ENCODE measurements at regions not wholly inside any gene's neighbourhood (a gene's known extent, or its start where the extent isn't known, plus 50 kb on each side); places are given as distances from the start of the nearest gene placed in this dataset.

DNA sequence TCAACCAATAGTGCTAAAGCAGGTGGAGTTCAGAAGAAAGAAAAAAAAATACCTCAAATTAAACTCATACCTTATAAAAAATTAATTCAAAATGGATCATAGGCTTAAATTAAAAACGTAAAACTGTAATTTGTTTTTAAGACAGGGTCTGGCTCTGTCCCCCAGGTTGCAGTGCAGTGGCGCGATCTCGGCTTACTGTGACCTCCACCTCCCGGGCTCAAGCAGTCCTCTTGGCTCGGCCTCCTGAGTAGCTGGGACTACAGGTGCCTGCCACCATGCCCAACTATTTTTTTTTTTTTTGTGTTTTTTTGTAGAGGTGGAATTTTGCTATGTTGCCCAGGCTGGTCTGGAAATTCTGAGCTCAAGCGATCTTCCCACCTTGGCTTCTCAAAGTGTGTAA is 111.6 kb downstream of the HDGFL1 start (continued):
- TF ChIP-seq SREBF2 (IDR thresholded peaks at IDR 0.05) (no peak), CHD2 (IDR thresholded peaks at IDR 0.05; ENCODE audit: low read length, partially characterized antibody) (no peak), MAFK (IDR thresholded peaks at IDR 0.05; ENCODE audit: partially characterized antibody) (no peak), HOXB13 (CRISPR knock-in tag; IDR thresholded peaks at IDR 0.05; ENCODE audit: low read depth) (no peak), TP53 (CRISPR knock-in tag; IDR thresholded peaks at IDR 0.05) (no peak)
- TF ChIP-seq, protein P1, sequence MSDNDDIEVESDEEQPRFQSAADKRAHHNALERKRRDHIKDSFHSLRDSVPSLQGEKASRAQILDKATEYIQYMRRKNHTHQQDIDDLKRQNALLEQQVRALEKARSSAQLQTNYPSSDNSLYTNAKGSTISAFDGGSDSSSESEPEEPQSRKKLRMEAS (IDR thresholded peaks at IDR 0.05), result no peak
- TF ChIP-seq, protein P2, sequence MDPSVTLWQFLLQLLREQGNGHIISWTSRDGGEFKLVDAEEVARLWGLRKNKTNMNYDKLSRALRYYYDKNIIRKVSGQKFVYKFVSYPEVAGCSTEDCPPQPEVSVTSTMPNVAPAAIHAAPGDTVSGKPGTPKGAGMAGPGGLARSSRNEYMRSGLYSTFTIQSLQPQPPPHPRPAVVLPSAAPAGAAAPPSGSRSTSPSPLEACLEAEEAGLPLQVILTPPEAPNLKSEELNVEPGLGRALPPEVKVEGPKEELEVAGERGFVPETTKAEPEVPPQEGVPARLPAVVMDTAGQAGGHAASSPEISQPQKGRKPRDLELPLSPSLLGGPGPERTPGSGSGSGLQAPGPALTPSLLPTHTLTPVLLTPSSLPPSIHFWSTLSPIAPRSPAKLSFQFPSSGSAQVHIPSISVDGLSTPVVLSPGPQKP (IDR thresholded peaks at IDR 0.05; ENCODE audit: low read depth, low read length), result no peak

DNA sequence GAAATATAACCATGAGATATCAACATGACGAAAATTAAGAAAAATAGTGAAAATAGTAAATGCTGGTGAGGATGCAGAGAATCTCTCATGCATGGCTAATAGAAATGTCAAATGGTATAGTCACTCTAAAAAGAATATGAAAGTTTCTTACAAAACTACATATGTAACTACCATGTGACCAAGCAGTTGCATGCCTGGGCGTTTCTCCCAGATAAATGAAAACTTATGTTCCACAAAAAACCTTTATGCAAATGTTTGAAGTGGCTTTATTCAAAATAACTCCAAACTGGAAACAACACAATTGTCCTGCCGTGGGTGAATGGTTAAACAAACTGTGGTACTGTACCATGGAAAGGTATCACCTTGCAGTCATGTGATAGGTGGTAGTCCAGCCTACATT is 112.4 kb downstream of the HDGFL1 start:
- ChIA-PET POLR2A (no interaction called here), CTCF (no interaction called here)
- no peaks in the 10 kb centered on the region for H3K9me3 ChIP-seq
- no peak for TF ChIP-seq POLR2AphosphoS2 (conservative IDR thresholded peaks at IDR 0.05; ENCODE audit: low read length)
- TF ChIP-seq NPAS2 (CRISPR knock-in tag; IDR thresholded peaks at IDR 0.05; ENCODE audit: borderline replicate concordance), result no peak
- no peak for TF ChIP-seq ZSCAN20 (CRISPR knock-in tag; IDR thresholded peaks at IDR 0.05)
- TF ChIP-seq FOSB (CRISPR knock-in tag; IDR thresholded peaks at IDR 0.05), result no peak
- DNase-seq (ENCODE audit: low read depth in 1 of 2, low spot score in 1 of 2), result no peak
- no peak for FAIRE-seq
- H3K4me3 ChIP-seq, result no peak overlapping the region
- no peaks in the 10 kb centered on the region for H3K4me1 ChIP-seq
- H3K4me2 ChIP-seq, result no peak overlapping the region
- no peak overlapping the region for H3K27ac ChIP-seq
- no peak for ATAC-seq
- WGBS (ENCODE audit: missing lambda C conversion rate), result 53% methylated on average over 3 of the region's 3 CpGs

DNA sequence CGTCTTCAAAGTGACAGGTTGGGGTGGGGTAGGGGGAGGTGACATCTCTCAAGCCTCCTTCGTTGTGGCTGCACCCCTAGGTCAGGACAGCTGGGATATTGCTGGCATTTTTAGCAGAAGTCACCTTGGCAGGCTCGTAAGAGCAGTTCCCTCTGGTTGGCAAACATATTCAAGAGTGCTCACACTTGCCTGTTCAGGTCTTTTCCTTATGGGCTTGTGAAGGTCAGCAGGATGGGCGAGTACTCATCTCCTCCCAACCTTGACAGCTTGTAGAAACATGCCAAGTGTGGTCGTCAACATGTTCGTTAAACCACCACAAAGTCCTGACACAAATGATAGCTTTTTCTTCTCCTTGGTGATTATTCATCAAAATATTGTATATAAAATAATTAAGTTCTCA is 113.6 kb downstream of the HDGFL1 start:
- no peak overlapping the region for H3K4me2 ChIP-seq
- ChIA-PET POLR2A (no interaction called here), CTCF (interaction anchor here (0.7 kb wide), 1 partner anchor 1763 kb away, joined by 3 read pairs; no protein-coding TSS in a partner anchor)
- TF ChIP-seq JUNB (IDR thresholded peaks at IDR 0.05) (no peak), HOXB5 (CRISPR knock-in tag; IDR thresholded peaks at IDR 0.05) (no peak), ZFP36 (IDR thresholded peaks at IDR 0.05; ENCODE audit: borderline replicate concordance, partially characterized antibody) (no peak)
- TF ChIP-seq, protein P3, sequence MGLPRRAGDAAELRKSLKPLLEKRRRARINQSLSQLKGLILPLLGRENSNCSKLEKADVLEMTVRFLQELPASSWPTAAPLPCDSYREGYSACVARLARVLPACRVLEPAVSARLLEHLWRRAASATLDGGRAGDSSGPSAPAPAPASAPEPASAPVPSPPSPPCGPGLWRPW (IDR thresholded peaks at IDR 0.05), result no peak
- H3K27ac ChIP-seq, result no peak overlapping the region
- DNase-seq (ENCODE audit: low read depth in 1 of 2, low spot score in 1 of 2), result no peak
- no peak overlapping the region for H3K4me3 ChIP-seq
- no peak for FAIRE-seq
- H3K9me3 ChIP-seq, result no peaks in the 10 kb centered on the region
- 47% methylated on average over 6 of the region's 6 CpGs for WGBS (ENCODE audit: missing lambda C conversion rate)
- no peaks in the 10 kb centered on the region for H3K4me1 ChIP-seq
- ATAC-seq, result no peak

DNA sequence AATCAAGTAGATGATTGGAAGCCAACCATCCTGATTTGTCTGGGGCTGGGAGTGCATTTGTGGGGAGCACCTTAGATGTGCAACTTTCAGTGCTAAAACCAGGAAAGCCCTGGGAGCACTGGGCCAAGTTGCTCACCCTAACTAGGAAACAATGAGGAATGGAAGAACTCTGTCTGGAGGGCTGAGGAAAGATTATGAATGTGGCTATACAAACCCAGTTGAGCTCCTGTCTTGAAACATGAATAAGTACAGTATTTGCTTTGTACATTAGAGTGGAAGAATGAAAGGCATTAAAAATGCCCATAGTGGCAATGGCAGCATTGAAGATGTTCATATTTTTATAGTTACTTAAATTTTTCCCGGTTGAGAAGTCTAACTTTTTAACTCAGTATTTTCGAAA is 121.1 kb downstream of the HDGFL1 start:
- Histone ChIP-seq H3K4me3 (no peak overlapping the region), H3K27ac (no peak overlapping the region), H3K9me3 (no peaks in the 10 kb centered on the region), H3K4me2 (no peak overlapping the region), H3K4me1 (no peaks in the 10 kb centered on the region)
- no peak for ATAC-seq
- CTCF ChIA-PET, result no interaction called here
- 74% methylated on average over 2 of the region's 2 CpGs for WGBS (ENCODE audit: missing lambda C conversion rate)
- no peak for FAIRE-seq
- TF ChIP-seq CEBPB (IDR thresholded peaks at IDR 0.05) (no peak), CHD2 (IDR thresholded peaks at IDR 0.05; ENCODE audit: low read length, partially characterized antibody) (no peak), ESRRA (IDR thresholded peaks at IDR 0.05; ENCODE audit: borderline replicate concordance, low read length) (no peak), ZFP36 (IDR thresholded peaks at IDR 0.05; ENCODE audit: borderline replicate concordance, partially characterized antibody) (no peak), GATA3 (IDR thresholded peaks at IDR 0.05; ENCODE audit: borderline replicate concordance) (no peak), EHMT2 (IDR thresholded peaks at IDR 0.05; ENCODE audit: low read depth) (no peak), HDAC2 (IDR thresholded peaks at IDR 0.05) (no peak), SREBF2 (IDR thresholded peaks at IDR 0.05) (no peak), TP53 (CRISPR knock-in tag; IDR thresholded peaks at IDR 0.05) (no peak), HEYL (CRISPR knock-in tag; IDR thresholded peaks at IDR 0.05) (no peak), MAZ (IDR thresholded peaks at IDR 0.05; ENCODE audit: borderline replicate concordance, low read depth, low read length) (no peak), CBX8 (IDR thresholded peaks at IDR 0.05) (no peak)
- TF ChIP-seq, protein P2 (IDR thresholded peaks at IDR 0.05; ENCODE audit: low read depth, low read length), result no peak
- TF ChIP-seq, protein P4, sequence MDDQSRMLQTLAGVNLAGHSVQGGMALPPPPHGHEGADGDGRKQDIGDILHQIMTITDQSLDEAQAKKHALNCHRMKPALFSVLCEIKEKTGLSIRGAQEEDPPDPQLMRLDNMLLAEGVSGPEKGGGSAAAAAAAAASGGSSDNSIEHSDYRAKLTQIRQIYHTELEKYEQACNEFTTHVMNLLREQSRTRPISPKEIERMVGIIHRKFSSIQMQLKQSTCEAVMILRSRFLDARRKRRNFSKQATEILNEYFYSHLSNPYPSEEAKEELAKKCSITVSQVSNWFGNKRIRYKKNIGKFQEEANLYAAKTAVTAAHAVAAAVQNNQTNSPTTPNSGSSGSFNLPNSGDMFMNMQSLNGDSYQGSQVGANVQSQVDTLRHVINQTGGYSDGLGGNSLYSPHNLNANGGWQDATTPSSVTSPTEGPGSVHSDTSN (IDR thresholded peaks at IDR 0.05), result no peak
- TF ChIP-seq, protein P5, sequence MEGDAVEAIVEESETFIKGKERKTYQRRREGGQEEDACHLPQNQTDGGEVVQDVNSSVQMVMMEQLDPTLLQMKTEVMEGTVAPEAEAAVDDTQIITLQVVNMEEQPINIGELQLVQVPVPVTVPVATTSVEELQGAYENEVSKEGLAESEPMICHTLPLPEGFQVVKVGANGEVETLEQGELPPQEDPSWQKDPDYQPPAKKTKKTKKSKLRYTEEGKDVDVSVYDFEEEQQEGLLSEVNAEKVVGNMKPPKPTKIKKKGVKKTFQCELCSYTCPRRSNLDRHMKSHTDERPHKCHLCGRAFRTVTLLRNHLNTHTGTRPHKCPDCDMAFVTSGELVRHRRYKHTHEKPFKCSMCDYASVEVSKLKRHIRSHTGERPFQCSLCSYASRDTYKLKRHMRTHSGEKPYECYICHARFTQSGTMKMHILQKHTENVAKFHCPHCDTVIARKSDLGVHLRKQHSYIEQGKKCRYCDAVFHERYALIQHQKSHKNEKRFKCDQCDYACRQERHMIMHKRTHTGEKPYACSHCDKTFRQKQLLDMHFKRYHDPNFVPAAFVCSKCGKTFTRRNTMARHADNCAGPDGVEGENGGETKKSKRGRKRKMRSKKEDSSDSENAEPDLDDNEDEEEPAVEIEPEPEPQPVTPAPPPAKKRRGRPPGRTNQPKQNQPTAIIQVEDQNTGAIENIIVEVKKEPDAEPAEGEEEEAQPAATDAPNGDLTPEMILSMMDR (IDR thresholded peaks at IDR 0.05), result no peak
- TF ChIP-seq, protein P3 (IDR thresholded peaks at IDR 0.05), result no peak
- TF ChIP-seq, protein P1 (IDR thresholded peaks at IDR 0.05), result no peak
- TF ChIP-seq, protein P6, sequence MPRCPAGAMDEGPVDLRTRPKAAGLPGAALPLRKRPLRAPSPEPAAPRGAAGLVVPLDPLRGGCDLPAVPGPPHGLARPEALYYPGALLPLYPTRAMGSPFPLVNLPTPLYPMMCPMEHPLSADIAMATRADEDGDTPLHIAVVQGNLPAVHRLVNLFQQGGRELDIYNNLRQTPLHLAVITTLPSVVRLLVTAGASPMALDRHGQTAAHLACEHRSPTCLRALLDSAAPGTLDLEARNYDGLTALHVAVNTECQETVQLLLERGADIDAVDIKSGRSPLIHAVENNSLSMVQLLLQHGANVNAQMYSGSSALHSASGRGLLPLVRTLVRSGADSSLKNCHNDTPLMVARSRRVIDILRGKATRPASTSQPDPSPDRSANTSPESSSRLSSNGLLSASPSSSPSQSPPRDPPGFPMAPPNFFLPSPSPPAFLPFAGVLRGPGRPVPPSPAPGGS (IDR thresholded peaks at IDR 0.05), result no peak
- no peak for DNase-seq (ENCODE audit: low read depth in 1 of 2, low spot score in 1 of 2)
- POLR2A ChIA-PET, result no interaction called here

Measured in A549 (cell line).